ENCODE measurements at regions not wholly inside any gene's neighbourhood (a gene's known extent, or its start where the extent isn't known, plus 50 kb on each side); places are given as distances from the start of the nearest gene placed in this dataset.

DNA sequence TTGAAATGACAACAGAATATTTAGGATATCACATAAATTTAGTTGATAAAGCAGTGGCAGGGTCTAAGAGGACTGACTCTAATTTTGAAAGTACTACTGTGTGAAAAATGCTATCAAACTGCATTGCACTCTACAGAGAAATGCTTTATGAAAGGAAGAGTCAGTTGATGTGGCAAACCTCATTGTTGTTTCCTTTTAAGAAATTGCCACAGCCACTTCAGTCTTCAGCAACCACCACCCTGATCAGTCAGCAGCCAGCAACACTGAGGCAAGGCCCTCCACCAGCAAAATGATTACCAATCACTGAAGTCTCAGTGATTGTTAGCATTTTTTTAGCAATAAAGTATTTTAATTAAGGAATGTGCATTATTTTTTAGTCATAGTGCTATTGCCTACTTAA, 488.7 kb upstream of the SLC39A10 start:
- no peak for TF ChIP-seq CTCF (IDR thresholded peaks at IDR 0.05 in 2 of 3, conservative IDR thresholded peaks at IDR 0.05 in 1 of 3; ENCODE audit: borderline replicate concordance in 1 of 3, insufficient read depth in 1 of 3, low read depth in 2 of 3, low read length in 2 of 3)
- TF ChIP-seq, protein P1, sequence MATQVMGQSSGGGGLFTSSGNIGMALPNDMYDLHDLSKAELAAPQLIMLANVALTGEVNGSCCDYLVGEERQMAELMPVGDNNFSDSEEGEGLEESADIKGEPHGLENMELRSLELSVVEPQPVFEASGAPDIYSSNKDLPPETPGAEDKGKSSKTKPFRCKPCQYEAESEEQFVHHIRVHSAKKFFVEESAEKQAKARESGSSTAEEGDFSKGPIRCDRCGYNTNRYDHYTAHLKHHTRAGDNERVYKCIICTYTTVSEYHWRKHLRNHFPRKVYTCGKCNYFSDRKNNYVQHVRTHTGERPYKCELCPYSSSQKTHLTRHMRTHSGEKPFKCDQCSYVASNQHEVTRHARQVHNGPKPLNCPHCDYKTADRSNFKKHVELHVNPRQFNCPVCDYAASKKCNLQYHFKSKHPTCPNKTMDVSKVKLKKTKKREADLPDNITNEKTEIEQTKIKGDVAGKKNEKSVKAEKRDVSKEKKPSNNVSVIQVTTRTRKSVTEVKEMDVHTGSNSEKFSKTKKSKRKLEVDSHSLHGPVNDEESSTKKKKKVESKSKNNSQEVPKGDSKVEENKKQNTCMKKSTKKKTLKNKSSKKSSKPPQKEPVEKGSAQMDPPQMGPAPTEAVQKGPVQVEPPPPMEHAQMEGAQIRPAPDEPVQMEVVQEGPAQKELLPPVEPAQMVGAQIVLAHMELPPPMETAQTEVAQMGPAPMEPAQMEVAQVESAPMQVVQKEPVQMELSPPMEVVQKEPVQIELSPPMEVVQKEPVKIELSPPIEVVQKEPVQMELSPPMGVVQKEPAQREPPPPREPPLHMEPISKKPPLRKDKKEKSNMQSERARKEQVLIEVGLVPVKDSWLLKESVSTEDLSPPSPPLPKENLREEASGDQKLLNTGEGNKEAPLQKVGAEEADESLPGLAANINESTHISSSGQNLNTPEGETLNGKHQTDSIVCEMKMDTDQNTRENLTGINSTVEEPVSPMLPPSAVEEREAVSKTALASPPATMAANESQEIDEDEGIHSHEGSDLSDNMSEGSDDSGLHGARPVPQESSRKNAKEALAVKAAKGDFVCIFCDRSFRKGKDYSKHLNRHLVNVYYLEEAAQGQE (IDR thresholded peaks at IDR 0.05; ENCODE audit: low read depth): no peak
- TF ChIP-seq YY1 (IDR thresholded peaks at IDR 0.05; ENCODE audit: extremely low read depth, insufficient replicate concordance, low read depth, low read length): no peak
- no peak for TF ChIP-seq EGR1 (IDR thresholded peaks at IDR 0.05; ENCODE audit: low read depth)
- TF ChIP-seq ZNF274 (IDR thresholded peaks at IDR 0.05; ENCODE audit: low read depth, low read length): no peak

Measured in HCT116 (cell line).